ENCODE measurements at regions not wholly inside any gene's neighbourhood (a gene's known extent, or its start where the extent isn't known, plus 50 kb on each side); places are given as distances from the start of the nearest gene placed in this dataset.

DNA sequence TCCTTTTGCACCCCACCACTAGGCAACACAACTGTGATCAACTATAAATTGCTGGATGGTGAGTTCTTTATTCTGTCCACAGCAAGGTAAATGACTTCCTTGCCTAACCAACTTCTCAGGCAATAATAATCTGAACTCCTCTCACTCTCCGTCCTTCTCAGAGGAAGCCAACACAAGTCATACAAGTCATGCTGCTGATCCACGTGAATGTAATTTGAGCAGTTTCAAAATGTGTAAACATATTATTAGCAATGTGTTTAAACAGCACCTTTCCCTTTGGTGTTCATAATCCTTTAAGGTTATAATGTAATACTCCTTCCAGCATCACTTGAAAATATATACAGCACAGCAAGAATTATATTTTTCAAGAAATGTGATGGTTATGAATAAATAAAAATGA is 127.9 kb downstream of the QRSL1 start:
- H3K9me3 Mint-ChIP-seq (ENCODE audit: unreplicated experiment) = no peaks in the 10 kb centered on the region
- no peak for DNase-seq
- H3K27me3 Mint-ChIP-seq (ENCODE audit: unreplicated experiment) = no peaks in the 10 kb centered on the region
- TF ChIP-seq, protein P1, sequence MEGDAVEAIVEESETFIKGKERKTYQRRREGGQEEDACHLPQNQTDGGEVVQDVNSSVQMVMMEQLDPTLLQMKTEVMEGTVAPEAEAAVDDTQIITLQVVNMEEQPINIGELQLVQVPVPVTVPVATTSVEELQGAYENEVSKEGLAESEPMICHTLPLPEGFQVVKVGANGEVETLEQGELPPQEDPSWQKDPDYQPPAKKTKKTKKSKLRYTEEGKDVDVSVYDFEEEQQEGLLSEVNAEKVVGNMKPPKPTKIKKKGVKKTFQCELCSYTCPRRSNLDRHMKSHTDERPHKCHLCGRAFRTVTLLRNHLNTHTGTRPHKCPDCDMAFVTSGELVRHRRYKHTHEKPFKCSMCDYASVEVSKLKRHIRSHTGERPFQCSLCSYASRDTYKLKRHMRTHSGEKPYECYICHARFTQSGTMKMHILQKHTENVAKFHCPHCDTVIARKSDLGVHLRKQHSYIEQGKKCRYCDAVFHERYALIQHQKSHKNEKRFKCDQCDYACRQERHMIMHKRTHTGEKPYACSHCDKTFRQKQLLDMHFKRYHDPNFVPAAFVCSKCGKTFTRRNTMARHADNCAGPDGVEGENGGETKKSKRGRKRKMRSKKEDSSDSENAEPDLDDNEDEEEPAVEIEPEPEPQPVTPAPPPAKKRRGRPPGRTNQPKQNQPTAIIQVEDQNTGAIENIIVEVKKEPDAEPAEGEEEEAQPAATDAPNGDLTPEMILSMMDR (IDR thresholded peaks at IDR 0.05; ENCODE audit: partially characterized antibody, unreplicated experiment) = no peak
- no peaks in the 10 kb centered on the region for H3K4me1 Mint-ChIP-seq (ENCODE audit: low read depth, unreplicated experiment)
- peaks cover 6% of the 10 kb centered on the region for H3K36me3 Mint-ChIP-seq (ENCODE audit: unreplicated experiment)
- no peak overlapping the region for H3K4me3 Mint-ChIP-seq (ENCODE audit: unreplicated experiment)
- no peak overlapping the region for H3K27ac Mint-ChIP-seq (ENCODE audit: unreplicated experiment)

DNA sequence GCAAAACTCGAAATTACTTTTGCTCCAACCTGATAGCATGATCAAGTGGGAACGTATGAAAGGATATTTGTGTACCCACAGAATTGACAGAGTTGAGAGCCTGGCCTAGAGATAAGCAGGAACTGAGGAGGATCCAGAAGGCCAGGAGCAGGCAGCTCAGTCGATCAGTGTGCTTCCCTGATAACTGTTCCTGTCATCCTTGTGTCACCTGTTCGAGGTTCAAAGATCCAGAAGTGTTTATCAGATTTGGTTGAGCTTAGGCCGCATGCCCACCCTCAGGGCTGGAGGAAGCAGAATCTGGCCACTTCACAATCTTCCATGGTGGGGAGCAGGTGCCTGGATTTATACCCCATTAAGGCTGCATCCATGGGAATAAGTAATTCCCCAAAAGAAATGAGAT is 124.8 kb downstream of the QRSL1 start:
- Mint-ChIP-seq H3K4me1 (ENCODE audit: low read depth, unreplicated experiment) (peaks cover 9% of the 10 kb centered on the region), H3K36me3 (ENCODE audit: unreplicated experiment) (no peaks in the 10 kb centered on the region), H3K27me3 (ENCODE audit: unreplicated experiment) (no peaks in the 10 kb centered on the region), H3K27ac (ENCODE audit: unreplicated experiment) (no peak overlapping the region), H3K9me3 (ENCODE audit: unreplicated experiment) (no peaks in the 10 kb centered on the region), H3K4me3 (ENCODE audit: unreplicated experiment) (no peak overlapping the region)
- DNase-seq = no peak
- TF ChIP-seq, protein P1 (IDR thresholded peaks at IDR 0.05; ENCODE audit: partially characterized antibody, unreplicated experiment) = no peak

DNA sequence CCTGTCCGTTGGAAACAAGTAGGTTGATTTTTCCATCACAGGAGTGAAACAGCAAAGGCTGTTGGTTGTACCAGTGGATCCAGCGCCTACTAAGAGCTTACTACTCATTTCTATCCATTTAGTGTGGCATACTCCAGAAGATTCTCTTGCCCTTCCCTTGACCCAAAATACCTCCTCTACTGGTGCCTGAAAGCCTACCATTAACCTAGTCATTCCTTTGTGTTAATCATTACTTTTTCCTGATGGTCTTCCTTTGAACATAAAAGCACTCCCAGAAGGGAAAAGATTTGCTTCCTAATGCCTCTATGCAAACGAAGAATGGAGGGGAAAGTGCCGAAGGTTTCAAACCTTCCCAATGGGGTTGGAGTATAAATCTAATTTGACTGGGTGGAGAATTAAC is 123.3 kb downstream of the QRSL1 start:
- DNase-seq = no peak
- no peaks in the 10 kb centered on the region for H3K27me3 Mint-ChIP-seq (ENCODE audit: unreplicated experiment)
- H3K4me3 Mint-ChIP-seq (ENCODE audit: unreplicated experiment) = no peak overlapping the region
- no peaks in the 10 kb centered on the region for H3K9me3 Mint-ChIP-seq (ENCODE audit: unreplicated experiment)
- TF ChIP-seq, protein P1 (IDR thresholded peaks at IDR 0.05; ENCODE audit: partially characterized antibody, unreplicated experiment) = no peak
- no peak overlapping the region for H3K27ac Mint-ChIP-seq (ENCODE audit: unreplicated experiment)
- peaks cover 20% of the 10 kb centered on the region for H3K4me1 Mint-ChIP-seq (ENCODE audit: low read depth, unreplicated experiment)
- no peaks in the 10 kb centered on the region for H3K36me3 Mint-ChIP-seq (ENCODE audit: unreplicated experiment)

DNA sequence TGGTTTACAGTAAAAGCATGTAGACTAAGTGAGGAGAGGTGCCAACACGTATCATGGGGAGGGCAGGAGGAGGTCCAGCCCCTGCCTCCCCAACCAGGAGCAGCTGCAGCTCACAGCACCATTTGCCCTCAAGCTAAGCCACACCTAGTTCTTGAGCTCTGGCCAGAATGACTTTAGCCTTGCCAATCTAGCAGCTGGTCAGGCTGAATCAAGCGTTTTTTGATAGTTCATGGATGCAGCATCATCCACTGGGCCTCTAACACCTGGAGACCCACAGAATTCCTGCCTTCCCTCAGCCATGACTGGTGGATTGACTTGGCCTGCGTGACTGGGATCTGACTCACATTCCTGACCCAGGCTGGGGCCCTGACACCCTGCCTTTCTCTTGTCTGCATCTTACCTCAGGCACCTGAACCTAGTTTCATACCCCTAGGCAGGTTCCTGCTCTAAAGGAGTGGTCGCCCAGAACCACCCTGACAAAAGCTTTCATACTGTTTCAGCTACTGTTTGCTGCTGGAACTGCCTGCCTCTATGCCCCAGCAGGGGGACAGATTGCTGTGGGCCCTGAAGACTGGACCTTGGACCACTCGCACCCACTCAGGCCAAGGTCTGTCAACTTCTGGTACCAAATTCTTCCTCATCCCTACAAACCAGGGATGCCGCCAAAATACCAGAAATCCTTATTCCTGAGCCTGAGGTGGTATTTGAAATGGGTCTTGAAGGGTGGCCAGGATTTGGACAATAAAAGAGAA is 122.3 kb downstream of the QRSL1 start:
- TF ChIP-seq, protein P1 (IDR thresholded peaks at IDR 0.05; ENCODE audit: partially characterized antibody, unreplicated experiment) = no peak
- Mint-ChIP-seq H3K9me3 (ENCODE audit: unreplicated experiment) (no peaks in the 10 kb centered on the region), H3K4me3 (ENCODE audit: unreplicated experiment) (no peak overlapping the region), H3K27me3 (ENCODE audit: unreplicated experiment) (no peaks in the 10 kb centered on the region), H3K4me1 (ENCODE audit: low read depth, unreplicated experiment) (peaks cover 21% of the 10 kb centered on the region), H3K36me3 (ENCODE audit: unreplicated experiment) (no peaks in the 10 kb centered on the region), H3K27ac (ENCODE audit: unreplicated experiment) (no peak overlapping the region)
- no peak for DNase-seq

DNA sequence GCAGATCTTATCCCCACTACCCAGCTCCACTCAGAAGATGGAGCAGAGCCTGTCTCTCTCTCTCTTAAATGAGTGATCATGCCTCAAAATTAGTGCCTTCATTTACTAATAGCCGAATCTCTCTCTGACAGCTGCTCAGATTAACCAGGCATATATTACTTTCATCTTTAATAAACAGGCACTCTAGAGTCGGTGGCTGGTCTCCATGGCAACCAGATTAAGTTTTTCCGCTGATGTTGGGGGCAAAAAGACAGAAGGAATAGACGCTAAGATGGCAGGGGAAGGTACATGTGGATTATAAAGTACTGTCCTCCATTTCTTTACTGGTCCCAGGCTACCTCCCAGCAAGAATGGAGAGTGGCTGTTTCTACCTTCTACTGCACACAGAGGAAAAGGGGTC is 121.6 kb downstream of the QRSL1 start:
- TF ChIP-seq, protein P1 (IDR thresholded peaks at IDR 0.05; ENCODE audit: partially characterized antibody, unreplicated experiment) = no peak
- peaks cover 26% of the 10 kb centered on the region for H3K4me1 Mint-ChIP-seq (ENCODE audit: low read depth, unreplicated experiment)

More for the DNA sequence above, 121.6 kb downstream of the QRSL1 start:
- H3K4me3 Mint-ChIP-seq (ENCODE audit: unreplicated experiment) = no peak overlapping the region
- no peak for DNase-seq
- no peaks in the 10 kb centered on the region for H3K36me3 Mint-ChIP-seq (ENCODE audit: unreplicated experiment)
- no peaks in the 10 kb centered on the region for H3K27me3 Mint-ChIP-seq (ENCODE audit: unreplicated experiment)
- H3K9me3 Mint-ChIP-seq (ENCODE audit: unreplicated experiment) = no peaks in the 10 kb centered on the region
- no peak overlapping the region for H3K27ac Mint-ChIP-seq (ENCODE audit: unreplicated experiment)
